Activated CD8-positive, alpha-beta T cell treated with anti-CD3 and anti-CD28 coated beads for 36 hours (primary cell): ENCODE measurements at regions not wholly inside any gene's neighbourhood (a gene's known extent, or its start where the extent isn't known, plus 50 kb on each side); places are given as distances from the start of the nearest gene placed in this dataset.

Source experiments
- ATAC-seq: fragments of 200-7000 bp; cut with Tn5 transposase; one replicate; pipeline ENCODE4 v1.10.0; 2021; ENCODE audit warnings: mild to moderate bottlenecking, moderate library complexity
- CTCF ChIA-PET: fragments of 350-600 bp; sonication (Branson Sonifier 250); formaldehyde crosslinking; loops from one replicate; lab custom pipeline; 2021; ENCODE audit warnings: antibody characterized with exemption; lab: Charles Lee
- POLR2A ChIA-PET: fragments of 350-600 bp; sonication (Branson Sonifier 250); formaldehyde crosslinking; loops from one replicate; lab custom pipeline; 2021; ENCODE audit warnings: antibody characterized with exemption; lab: Charles Lee
- DNase-seq: peaks from one replicate; pipeline ENCODE4 v3.0.0-alpha.2; 2020
- H3K27ac Mint-ChIP-seq: one replicate; pipeline ENCODE4 v1.8.0; 2021; ENCODE audit warnings: mild to moderate bottlenecking, mixed read lengths
- H3K27me3 Mint-ChIP-seq: one replicate; pipeline ENCODE4 v1.8.0; 2021; ENCODE audit warnings: mixed read lengths
- H3K36me3 Mint-ChIP-seq: one replicate; pipeline ENCODE4 v1.8.0; 2021; ENCODE audit warnings: low read depth, mixed read lengths
- H3K4me1 Mint-ChIP-seq: one replicate; pipeline ENCODE4 v1.8.0; 2021; ENCODE audit warnings: low read depth, mixed read lengths
- H3K4me3 Mint-ChIP-seq: one replicate; pipeline ENCODE4 v1.8.0; 2021; ENCODE audit warnings: mild to moderate bottlenecking, moderate library complexity, mixed read lengths
- H3K9me3 Mint-ChIP-seq: one replicate; pipeline ENCODE4 v1.8.0; 2021; ENCODE audit warnings: mixed read lengths
- intact Hi-C: fragments of 100-400 bp; cut with micrococcal nuclease; formaldehyde crosslinking; loops from one replicate; pipeline ENCODE4 v1.10.0; 2022
- TF ChIP-seq, protein P1 (sequence below): fragments of 200-600 bp; IDR thresholded peaks from one replicate; pipeline ENCODE4 v1.8.0; 2022; ENCODE audit warnings: antibody characterized with exemption, mild to moderate bottlenecking

DNA sequence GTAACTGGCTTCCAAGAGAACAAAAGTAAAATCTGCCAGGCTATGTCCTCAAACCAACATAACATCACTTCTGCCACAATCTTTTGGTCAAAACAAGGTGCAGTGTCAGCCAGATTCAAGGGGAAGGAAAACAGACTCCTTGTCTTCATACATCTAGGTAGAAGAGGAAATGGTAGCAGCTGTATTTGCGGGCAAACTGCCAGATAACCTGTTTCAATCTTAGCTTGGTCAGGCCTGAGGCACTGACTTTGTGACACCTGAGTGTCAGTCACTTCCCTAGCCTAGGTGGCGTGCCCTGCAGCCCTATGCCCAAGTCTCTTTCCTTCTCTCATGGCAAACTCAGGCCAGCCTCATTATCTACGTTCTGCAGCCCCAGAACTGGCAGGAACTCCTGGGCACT, 146.2 kb upstream of the JADE1 start:
- Mint-ChIP-seq H3K4me1 (peaks cover 4% of the 10 kb centered on the region), H3K9me3 (no peaks in the 10 kb centered on the region)

DNA sequence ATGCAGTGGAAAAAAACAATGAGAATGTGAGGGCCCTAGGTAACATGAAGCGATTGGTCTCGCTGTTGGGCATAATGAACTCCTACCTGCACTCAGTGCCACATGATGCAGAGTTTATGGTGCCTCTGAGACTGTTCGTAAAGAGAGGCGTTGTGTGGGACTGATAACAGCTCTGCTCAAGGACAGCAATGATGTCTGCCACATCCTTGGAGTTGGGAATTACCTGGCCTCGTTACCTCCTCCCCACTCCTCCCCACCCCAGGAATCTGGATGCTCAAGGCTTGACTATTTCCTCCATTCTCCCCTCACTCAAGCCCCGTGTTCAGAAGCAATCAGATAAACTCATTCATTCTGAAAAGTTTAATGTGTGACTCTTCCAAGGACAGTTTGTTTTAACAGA, 148.0 kb upstream of the JADE1 start:
- TF ChIP-seq, protein P1, sequence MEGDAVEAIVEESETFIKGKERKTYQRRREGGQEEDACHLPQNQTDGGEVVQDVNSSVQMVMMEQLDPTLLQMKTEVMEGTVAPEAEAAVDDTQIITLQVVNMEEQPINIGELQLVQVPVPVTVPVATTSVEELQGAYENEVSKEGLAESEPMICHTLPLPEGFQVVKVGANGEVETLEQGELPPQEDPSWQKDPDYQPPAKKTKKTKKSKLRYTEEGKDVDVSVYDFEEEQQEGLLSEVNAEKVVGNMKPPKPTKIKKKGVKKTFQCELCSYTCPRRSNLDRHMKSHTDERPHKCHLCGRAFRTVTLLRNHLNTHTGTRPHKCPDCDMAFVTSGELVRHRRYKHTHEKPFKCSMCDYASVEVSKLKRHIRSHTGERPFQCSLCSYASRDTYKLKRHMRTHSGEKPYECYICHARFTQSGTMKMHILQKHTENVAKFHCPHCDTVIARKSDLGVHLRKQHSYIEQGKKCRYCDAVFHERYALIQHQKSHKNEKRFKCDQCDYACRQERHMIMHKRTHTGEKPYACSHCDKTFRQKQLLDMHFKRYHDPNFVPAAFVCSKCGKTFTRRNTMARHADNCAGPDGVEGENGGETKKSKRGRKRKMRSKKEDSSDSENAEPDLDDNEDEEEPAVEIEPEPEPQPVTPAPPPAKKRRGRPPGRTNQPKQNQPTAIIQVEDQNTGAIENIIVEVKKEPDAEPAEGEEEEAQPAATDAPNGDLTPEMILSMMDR = no peak
- Mint-ChIP-seq H3K27me3 (peaks cover 4% of the 10 kb centered on the region), H3K27ac (no peak overlapping the region), H3K4me3 (no peak overlapping the region), H3K4me1 (peaks cover 4% of the 10 kb centered on the region), H3K9me3 (no peaks in the 10 kb centered on the region), H3K36me3 (no peaks in the 10 kb centered on the region)
- no peak for DNase-seq
- intact Hi-C loops = no loop called here
- no peak for ATAC-seq
- POLR2A ChIA-PET = no interaction called here
- CTCF ChIA-PET = no interaction called here

More for the DNA sequence above, 146.2 kb upstream of the JADE1 start:
- POLR2A ChIA-PET = no interaction called here
- Mint-ChIP-seq H3K36me3 (no peaks in the 10 kb centered on the region), H3K27me3 (no peaks in the 10 kb centered on the region), H3K27ac (no peak overlapping the region), H3K4me3 (no peak overlapping the region)
- TF ChIP-seq, protein P1 = no peak
- intact Hi-C loops = no loop called here
- peak; percentile 9 for DNase-seq
- no peak for ATAC-seq
- CTCF ChIA-PET = no interaction called here

DNA sequence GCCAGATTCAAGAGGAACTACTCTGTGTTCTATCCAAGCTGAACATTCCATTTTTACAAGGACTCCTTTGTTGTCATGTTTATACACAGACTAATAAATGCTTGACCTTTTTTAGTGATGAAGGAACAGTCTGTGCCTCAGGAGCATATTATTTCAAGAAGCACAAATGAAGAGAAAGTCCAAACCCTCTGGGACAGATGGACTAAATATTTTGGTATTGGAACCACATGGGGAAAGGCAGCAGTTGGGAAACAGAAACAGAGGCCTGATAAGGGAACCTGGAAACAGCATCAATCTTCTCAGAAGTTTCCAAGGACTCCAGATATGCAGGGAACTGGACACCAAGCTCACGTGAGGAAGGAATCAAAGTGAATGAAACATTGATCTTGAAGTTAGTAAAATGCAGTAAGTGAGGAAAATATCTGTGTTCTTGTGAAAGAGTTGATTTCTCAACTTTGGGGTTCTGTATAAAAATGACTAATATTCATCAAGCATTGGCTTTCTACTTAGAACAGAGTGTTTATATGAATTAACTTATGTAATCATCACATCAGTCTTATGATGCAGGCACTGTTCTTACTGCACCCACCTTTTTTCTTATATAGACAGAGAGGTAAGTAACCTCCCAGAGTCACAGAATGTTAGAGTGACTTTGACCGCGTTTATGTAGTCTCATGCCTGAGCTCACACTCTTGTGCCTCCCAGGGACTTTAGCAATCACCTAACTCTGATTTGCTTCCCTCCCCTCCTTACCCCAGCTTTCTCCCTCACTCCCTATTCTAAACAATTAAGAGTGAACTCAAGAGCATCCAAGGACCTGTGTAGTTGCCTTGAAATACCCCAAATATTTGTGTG, 148.9 kb upstream of the JADE1 start:
- POLR2A ChIA-PET = no interaction called here
- no peak for DNase-seq
- Mint-ChIP-seq H3K9me3 (no peaks in the 10 kb centered on the region), H3K27ac (no peak overlapping the region), H3K36me3 (no peaks in the 10 kb centered on the region), H3K4me3 (no peak overlapping the region), H3K27me3 (peaks cover 4% of the 10 kb centered on the region), H3K4me1 (peaks cover 4% of the 10 kb centered on the region)
- no peak for ATAC-seq
- TF ChIP-seq, protein P1 = no peak
- intact Hi-C loops = no loop called here
- CTCF ChIA-PET = no interaction called here

DNA sequence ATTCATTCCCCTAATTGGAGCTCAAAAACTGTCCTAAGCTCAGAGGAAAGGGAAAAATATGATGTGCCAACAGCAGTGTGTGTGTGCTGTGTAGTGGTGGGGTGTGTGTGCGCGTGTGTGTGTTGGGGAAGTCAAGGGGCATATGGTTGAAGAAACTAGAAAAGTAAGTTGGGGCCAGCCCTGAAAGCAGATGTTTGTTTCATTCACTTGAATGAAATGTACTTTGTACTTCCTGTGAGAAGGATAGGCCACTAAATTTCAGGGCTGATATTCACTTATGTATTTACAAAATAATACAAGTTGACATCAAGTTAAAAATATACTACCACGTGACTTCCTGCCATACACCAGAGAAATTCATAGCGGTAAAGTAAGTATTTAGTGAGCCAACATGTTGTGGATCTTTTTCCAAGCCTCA, 151.3 kb upstream of the JADE1 start:
- Mint-ChIP-seq H3K36me3 (no peaks in the 10 kb centered on the region), H3K27me3 (peaks cover 4% of the 10 kb centered on the region), H3K9me3 (no peaks in the 10 kb centered on the region), H3K4me1 (peaks cover 2% of the 10 kb centered on the region), H3K4me3 (no peak overlapping the region), H3K27ac (no peak overlapping the region)
- ATAC-seq (no peak), DNase-seq (no peak)
- CTCF ChIA-PET = no interaction called here
- POLR2A ChIA-PET = no interaction called here
- intact Hi-C loops = no loop called here
- TF ChIP-seq, protein P1 = no peak

DNA sequence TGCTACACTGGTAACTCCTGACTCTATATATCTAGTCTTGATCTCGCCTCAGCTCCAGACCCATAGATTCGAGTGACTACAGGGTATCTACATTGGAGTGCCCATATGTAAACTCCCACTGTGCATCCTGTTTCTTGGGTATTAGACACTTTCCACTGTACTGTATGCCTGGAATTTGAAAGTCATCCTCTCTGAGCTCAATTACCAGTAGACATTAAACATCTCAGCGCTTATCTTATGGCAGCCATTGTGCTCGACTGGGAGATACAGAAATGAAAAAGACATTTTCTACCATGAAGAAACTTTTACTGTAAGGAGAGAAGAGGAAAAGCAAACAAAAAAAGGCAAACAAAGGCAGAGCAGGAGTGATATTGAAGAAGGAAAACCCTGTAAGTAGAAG, 151.9 kb upstream of the JADE1 start:
- Mint-ChIP-seq H3K27me3 (peaks cover 4% of the 10 kb centered on the region), H3K36me3 (no peaks in the 10 kb centered on the region), H3K4me3 (no peak overlapping the region), H3K9me3 (no peaks in the 10 kb centered on the region), H3K27ac (no peak overlapping the region), H3K4me1 (no peaks in the 10 kb centered on the region)
- CTCF ChIA-PET = no interaction called here
- no peak for ATAC-seq
- POLR2A ChIA-PET = no interaction called here
- no peak for DNase-seq
- TF ChIP-seq, protein P1 = no peak
- intact Hi-C loops = no loop called here
